HepG2 (cell line): ENCODE measurements at regions not wholly inside any gene's neighbourhood (a gene's known extent, or its start where the extent isn't known, plus 50 kb on each side); places are given as distances from the start of the nearest gene placed in this dataset.

Experiments
- ATAC-seq: fragments of 200-7000 bp; cut with Tn5 transposase; 3 replicates; pipeline ENCODE4 v1.9.1; 2020; ENCODE audit warnings: mild to moderate bottlenecking, moderate library complexity
- BruUV-seq: library from RNA; stranded (reverse); fragments of 400-500 nt; replicated peaks from 2 replicates; lab custom pipeline; 2021; lab: Mats Ljungman, UMichigan
- CTCF ChIA-PET: fragments of 300-600 bp; formaldehyde crosslinking; extraction: SDS; loops from one replicate; lab custom pipeline; 2021; ENCODE audit warnings: low total read pairs, inconsistent platforms, low intra/inter-chr PET ratio; lab: Yijun Ruan, JAX
- POLR2A ChIA-PET: fragments of 350-600 bp; sonication (Branson Sonifier 250); formaldehyde crosslinking; loops from one replicate; lab custom pipeline; 2020; ENCODE audit warnings: antibody characterized with exemption, inconsistent platforms; lab: Yijun Ruan, JAX
- DNase-seq: peaks from one replicate; pipeline ENCODE4 v3.0.0-alpha.2; 2015; ENCODE audit warnings: low spot score
- FAIRE-seq: peaks from 3 replicates; lab custom pipeline; 2011; peaks lifted over from hg19 to GRCh38; lab: Jason Lieb, UNC
- H2AFZ ChIP-seq: one replicate; pipeline ENCODE4 v1.6.1; 2011; ENCODE audit warnings: low read length, inconsistent platforms
- H3K27ac ChIP-seq: fragments of 300-600 bp; 3 replicates; pipeline ENCODE4 v1.8.0; 2011; ENCODE audit warnings: mixed run types, mild to moderate bottlenecking, mixed read lengths, low read length, inconsistent platforms; ENCODE audit not compliant: insufficient read depth; ENCODE audit errors: extremely low read length
- H3K27me3 ChIP-seq, 2 experiments: fragments of 200-600 bp in 1 of 2; 2 replicates in 1 of 2; 3 replicates in 1 of 2; pipeline versions ENCODE4 v1.6.0 to v1.8.0; 2011; ENCODE audit warnings: low read length in 2 of 2, mild to moderate bottlenecking in 2 of 2, moderate library complexity in 2 of 2, inconsistent platforms in 1 of 2; ENCODE audit not compliant: insufficient read depth in 2 of 2, control insufficient read depth in 1 of 2
- H3K36me3 ChIP-seq, 2 experiments: fragments of 200-600 bp in 1 of 2; replicated peaks in 1 of 2; 2 replicates in 1 of 2; 3 replicates in 1 of 2; pipeline versions ENCODE4 v1.5.1 to v1.8.0; 2011; ENCODE audit warnings: low read length in 2 of 2, inconsistent platforms in 1 of 2; ENCODE audit not compliant: insufficient read depth in 2 of 2, control insufficient read depth in 1 of 2
- H3K4me1 ChIP-seq: 2 replicates; pipeline ENCODE4 v1.5.1; 2012; ENCODE audit warnings: low read length, inconsistent platforms; ENCODE audit not compliant: insufficient read depth
- H3K4me2 ChIP-seq: 2 replicates; pipeline ENCODE4 v1.6.0; 2011; ENCODE audit warnings: low read depth, low read length, inconsistent platforms
- H3K4me3 ChIP-seq, 3 experiments: fragments of 200-600 bp in 1 of 3; sonication (generic), shearing (Covaris generic) in 1 of 3; replicated peaks in 1 of 3; 2 replicates each; pipeline ENCODE4 v1.5.1; 2011 to 2016; ENCODE audit warnings: low read length in 3 of 3, inconsistent platforms in 2 of 3, low read depth in 2 of 3, mild to moderate bottlenecking in 2 of 3, control low read depth in 1 of 3, mixed read lengths in 1 of 3; ENCODE audit not compliant: insufficient read depth in 1 of 3
- H3K79me2 ChIP-seq: one replicate; pipeline ENCODE4 v1.6.1; 2011; ENCODE audit warnings: low read length, inconsistent platforms; ENCODE audit not compliant: insufficient read depth
- H3K9ac ChIP-seq: 2 replicates; pipeline ENCODE4 v1.6.0; 2011; ENCODE audit warnings: mild to moderate bottlenecking, low read depth, low read length, inconsistent platforms; ENCODE audit not compliant: insufficient read depth
- H3K9me3 ChIP-seq: 2 replicates; pipeline ENCODE4 v1.5.1; 2012; ENCODE audit warnings: mild to moderate bottlenecking, low read length
- H4K20me1 ChIP-seq: 2 replicates; pipeline ENCODE4 v1.6.0; 2011; ENCODE audit warnings: inconsistent platforms, mild to moderate bottlenecking, low read length, moderate library complexity; ENCODE audit not compliant: insufficient read depth
- ATF7 ChIP-seq, 2 experiments: fragments of 450-650 bp in 1 of 2; sonication (generic) in 1 of 2; formaldehyde crosslinking in 1 of 2; IDR thresholded peaks; 2 replicates each; pipeline versions ENCODE4 v1.4.0 to v1.6.1; 2016 to 2020; ENCODE audit warnings: antibody characterized with exemption in 1 of 2, mild to moderate bottlenecking in 1 of 2, missing genetic modification reagents in 1 of 2
- CBX5 ChIP-seq: sonication (generic); formaldehyde crosslinking; IDR thresholded peaks from 2 replicates; pipeline ENCODE4 v1.4.0; 2020; ENCODE audit warnings: missing genetic modification reagents, borderline replicate concordance
- HNRNPK ChIP-seq: fragments of 200-400 bp; formaldehyde crosslinking; IDR thresholded peaks from 2 replicates; pipeline ENCODE4 v1.6.1; 2018; ENCODE audit warnings: low read length, low read depth, moderate library complexity, mild to moderate bottlenecking; ENCODE audit not compliant: poor library complexity, severe bottlenecking
- NBN ChIP-seq: fragments of 450-650 bp; conservative IDR thresholded peaks from 2 replicates; pipeline ENCODE4 v1.6.1; 2017
- NR1H2 ChIP-seq: sonication (generic); formaldehyde crosslinking; IDR thresholded peaks from 2 replicates; pipeline ENCODE4 v1.8.1; 2022; ENCODE audit warnings: low read depth, missing genetic modification reagents, borderline replicate concordance
- RFX5 ChIP-seq: IDR thresholded peaks from 2 replicates; pipeline ENCODE4 v1.6.1; 2011; ENCODE audit warnings: low read depth, low read length, improper control_type of control experiment
- ZC3H4 ChIP-seq: sonication (generic); formaldehyde crosslinking; IDR thresholded peaks from 2 replicates; pipeline ENCODE4 v1.4.0; 2020; ENCODE audit warnings: missing genetic modification reagents, borderline replicate concordance
- ZNF713 ChIP-seq: sonication (generic); formaldehyde crosslinking; IDR thresholded peaks from 2 replicates; pipeline ENCODE4 v1.4.0; 2020; ENCODE audit warnings: mild to moderate bottlenecking, missing genetic modification reagents
- ZNF83 ChIP-seq: sonication (generic); formaldehyde crosslinking; IDR thresholded peaks from 2 replicates; pipeline ENCODE4 v1.4.0; 2020; ENCODE audit warnings: missing genetic modification reagents, mild to moderate bottlenecking, borderline replicate concordance
- ZSCAN31 ChIP-seq: sonication (generic); formaldehyde crosslinking; IDR thresholded peaks from 2 replicates; pipeline ENCODE4 v1.5.0; 2020; ENCODE audit warnings: low read depth, mild to moderate bottlenecking, missing genetic modification reagents
- WGBS: methylation state at CpG from one replicate; pipeline ENCODE4 v1.1.6; 2017; ENCODE audit warnings: low lambda C conversion rate; 5-methylcytosine and 5-hydroxymethylcytosine counted together
- in situ Hi-C: cut with HindIII; loops from 2 replicates; pipeline ENCODE4 v1.10.0; 2017; ENCODE audit warnings: low pct_unique_long_range_greater_than_20kb; ENCODE audit not compliant: extremely low pct_ligation_motif_present
- intact Hi-C: fragments of 100-400 bp; cut with micrococcal nuclease; formaldehyde crosslinking; loops from one replicate; pipeline ENCODE4 v1.10.0; 2022; ENCODE audit not compliant: unreplicated experiment

DNA sequence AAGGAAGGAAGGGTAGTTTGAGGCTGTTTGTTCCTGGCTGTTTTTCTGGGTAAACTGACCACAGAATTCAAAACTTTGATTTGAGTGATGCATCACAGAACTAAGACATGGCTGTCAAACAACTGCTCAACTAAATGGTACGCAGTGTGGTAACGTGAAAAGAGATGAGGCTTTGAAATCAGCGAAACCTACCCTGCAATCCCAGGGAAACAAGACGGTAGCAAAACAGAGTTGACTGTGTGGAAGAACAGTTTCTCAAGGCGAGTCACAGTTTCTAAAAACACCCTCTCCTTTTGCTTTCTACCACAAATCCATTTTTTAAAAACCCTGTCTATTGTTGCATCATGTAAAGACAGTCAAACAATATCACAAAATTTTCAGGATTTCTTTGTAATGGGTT lies 156.0 kb upstream of the MAF start:
- Histone ChIP-seq H3K79me2 (no peaks in the 10 kb centered on the region), H3K27ac (no peak overlapping the region), H3K4me3 (no peak overlapping the region), H3K27me3 (no peaks in the 10 kb centered on the region), H3K9me3 (peaks cover 6% of the 10 kb centered on the region; the same call in 1 of the 2 replicates), H3K4me1 (peaks cover 10% of the 10 kb centered on the region; the same call in 1 of the 2 replicates), H2AFZ (no peak overlapping the region), H3K4me2 (no peak overlapping the region), H3K36me3 (no peaks in the 10 kb centered on the region), H4K20me1 (no peaks in the 10 kb centered on the region), H3K9ac (no peak overlapping the region)
- peak; percentile 15 for TF ChIP-seq HNRNPK
- TF ChIP-seq NBN, result no peak
- DNase-seq, result no peak
- POLR2A ChIA-PET, result no interaction called here
- WGBS, result 66% methylated on average over 5 of the region's 5 CpGs
- no peak for FAIRE-seq
- CTCF ChIA-PET, result no interaction called here
- no TSS peak for BruUV-seq
- in situ Hi-C loops (no loop called here), intact Hi-C loops (no loop called here)
- ATAC-seq, result no peak

DNA sequence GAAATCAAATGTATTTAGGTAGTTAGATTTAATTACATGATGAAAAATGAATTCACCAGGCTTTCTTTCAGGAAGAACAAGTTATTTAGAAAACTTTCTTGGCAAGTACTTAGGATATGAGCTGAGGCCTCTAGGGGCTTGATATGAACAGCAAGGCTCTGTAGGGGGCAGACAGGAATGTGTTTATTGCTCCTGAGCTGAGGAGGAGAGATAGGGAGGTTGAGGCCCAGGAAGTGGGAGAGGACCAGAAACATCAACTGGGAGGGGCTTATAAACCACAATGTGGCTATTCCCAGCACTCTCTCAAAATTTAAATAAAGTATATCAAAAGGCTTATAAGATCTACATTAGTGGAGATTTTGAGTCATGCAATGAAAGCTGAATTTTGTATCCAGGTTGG lies 154.0 kb upstream of the MAF start:
- Histone ChIP-seq H4K20me1 (no peaks in the 10 kb centered on the region), H3K36me3 (no peaks in the 10 kb centered on the region), H3K27ac (no peak overlapping the region), H3K4me1 (peaks cover 10% of the 10 kb centered on the region; the same call in 1 of the 2 replicates), H3K9ac (no peak overlapping the region), H2AFZ (no peak overlapping the region), H3K79me2 (no peaks in the 10 kb centered on the region), H3K9me3 (peaks cover 20% of the 10 kb centered on the region), H3K4me2 (no peak overlapping the region), H3K27me3 (no peaks in the 10 kb centered on the region), H3K4me3 (no peak overlapping the region)
- no peak for DNase-seq
- CTCF ChIA-PET, result no interaction called here
- no peak for TF ChIP-seq ZSCAN31 (CRISPR knock-in tag)
- no peak for TF ChIP-seq ZNF83
- no peak for TF ChIP-seq RFX5
- no peak for TF ChIP-seq NR1H2 (CRISPR knock-in tag)
- TF ChIP-seq ATF7 (IDR thresholded peaks at IDR 0.05), result no peak
- TF ChIP-seq ATF7 (CRISPR knock-in tag; IDR thresholded peaks at IDR 0.05), result no peak
- no peak for TF ChIP-seq ZNF713 (CRISPR knock-in tag)
- TF ChIP-seq CBX5 (CRISPR knock-in tag), result no peak
- TF ChIP-seq ZC3H4 (CRISPR knock-in tag), result no peak
- in situ Hi-C loops, result no loop called here
- POLR2A ChIA-PET, result no interaction called here
- FAIRE-seq, result no peak
- ATAC-seq, result no peak
- BruUV-seq, result no TSS peak
- intact Hi-C loops, result no loop called here
